OCI-LY1 (cell line): ENCODE measurements at regions not wholly inside any gene's neighbourhood (a gene's known extent, or its start where the extent isn't known, plus 50 kb on each side); places are given as distances from the start of the nearest gene placed in this dataset.

Source experiments
- H2AFZ ChIP-seq: fragments of 200-600 bp; sonication (generic), shearing (Covaris generic); 2 replicates; pipeline ENCODE4 v1.6.0; 2014; ENCODE audit warnings: antibody characterized with exemption, mild to moderate bottlenecking, low read length
- H3F3A ChIP-seq: fragments of 200-600 bp; sonication (generic), shearing (Covaris generic); 2 replicates; pipeline ENCODE4 v1.6.0; 2014; ENCODE audit warnings: mild to moderate bottlenecking, antibody characterized with exemption, low read length, moderate library complexity; ENCODE audit not compliant: insufficient read depth
- H3K27ac ChIP-seq: fragments of 200-600 bp; sonication (generic); 2 replicates; pipeline ENCODE4 v1.5.1; 2014; ENCODE audit warnings: low read length, mixed run types, mild to moderate bottlenecking, low read depth; ENCODE audit not compliant: poor library complexity, severe bottlenecking
- H3K27me3 ChIP-seq: fragments of 200-600 bp; sonication (generic); 2 replicates; pipeline ENCODE4 v1.6.0; 2014; ENCODE audit warnings: antibody characterized with exemption, mild to moderate bottlenecking, low read length, moderate library complexity; ENCODE audit not compliant: insufficient read depth
- H3K36me3 ChIP-seq: fragments of 200-600 bp; sonication (generic); 2 replicates; pipeline ENCODE4 v1.6.1; 2014; ENCODE audit warnings: mild to moderate bottlenecking, antibody characterized with exemption, low read length, moderate library complexity, mixed read lengths; ENCODE audit not compliant: insufficient read depth
- H3K4me1 ChIP-seq: fragments of 200-600 bp; sonication (generic); 2 replicates; pipeline ENCODE4 v1.5.1; 2014; ENCODE audit warnings: mild to moderate bottlenecking, low read length, moderate library complexity; ENCODE audit not compliant: insufficient read depth, severe bottlenecking
- H3K4me2 ChIP-seq: fragments of 200-600 bp; sonication (generic), shearing (Covaris generic); 2 replicates; pipeline ENCODE4 v1.6.1; 2014; ENCODE audit warnings: low read length
- H3K4me3 ChIP-seq: fragments of 200-600 bp; sonication (generic); 2 replicates; pipeline ENCODE4 v1.5.1; 2014; ENCODE audit warnings: low read length, low read depth, mild to moderate bottlenecking, mixed read lengths; ENCODE audit not compliant: poor library complexity, severe bottlenecking
- H3K79me2 ChIP-seq: fragments of 200-600 bp; shearing (Covaris generic); 2 replicates; pipeline ENCODE4 v1.6.1; 2016; ENCODE audit warnings: mixed run types, low read length, mixed read lengths; ENCODE audit not compliant: insufficient read depth
- H3K9ac ChIP-seq: fragments of 200-600 bp; sonication (generic), shearing (Covaris generic); 2 replicates; pipeline ENCODE4 v1.6.1; 2014; ENCODE audit warnings: mild to moderate bottlenecking, low read length, mixed read lengths
- H3K9me2 ChIP-seq: fragments of 200-600 bp; sonication (generic), shearing (Covaris generic); 2 replicates; pipeline ENCODE4 v1.6.1; 2014; ENCODE audit warnings: low read depth, mild to moderate bottlenecking, low read length, mixed read lengths
- H3K9me3 ChIP-seq: fragments of 200-600 bp; shearing (Covaris generic); 2 replicates; pipeline ENCODE4 v1.6.1; 2014; ENCODE audit warnings: low read length, mixed read lengths
- H4K20me1 ChIP-seq: fragments of 200-600 bp; sonication (generic), shearing (Covaris generic); 2 replicates; pipeline ENCODE4 v1.6.0; 2016; ENCODE audit warnings: mild to moderate bottlenecking, low read length; ENCODE audit not compliant: insufficient read depth
- CTCF ChIP-seq: fragments of 200-600 bp; sonication (generic), shearing (Covaris generic); IDR thresholded peaks from 2 replicates; pipeline ENCODE4 v1.5.1; 2017; ENCODE audit warnings: mild to moderate bottlenecking, antibody characterized with exemption, low read length, moderate library complexity, mixed read lengths
- EZH2 ChIP-seq: fragments of 200-600 bp; sonication (generic), shearing (Covaris generic); IDR thresholded peaks from 2 replicates; pipeline ENCODE4 v1.8.0; 2017; ENCODE audit warnings: borderline replicate concordance, mixed run types, mild to moderate bottlenecking, antibody characterized with exemption, low read length, moderate library complexity, mixed read lengths

DNA sequence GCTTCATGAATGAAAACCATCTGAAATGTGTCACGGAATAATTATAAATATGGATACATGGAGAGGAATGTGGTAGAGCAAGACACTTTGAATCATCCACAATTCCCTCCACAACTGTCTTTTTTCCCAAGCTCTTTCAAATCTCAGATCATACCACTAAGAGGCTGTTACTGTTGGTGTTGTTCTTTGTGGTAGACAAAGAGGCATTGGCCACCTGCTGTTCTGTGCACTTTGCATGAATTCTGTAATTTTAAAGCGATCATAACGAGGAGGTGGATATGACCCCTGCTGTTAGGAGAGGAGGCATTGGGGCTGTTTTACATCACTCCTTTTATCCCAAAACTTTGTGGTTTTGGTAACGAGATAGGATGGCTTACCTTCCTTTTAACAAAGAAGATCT, 141.2 kb upstream of the KLF6 start:
- no peaks in the 10 kb centered on the region for H3K36me3 ChIP-seq
- no peaks in the 10 kb centered on the region for H3K27me3 ChIP-seq
- TF ChIP-seq CTCF (no peak), EZH2 (no peak)
- no peak overlapping the region for H3K4me2 ChIP-seq
- H3F3A ChIP-seq, result no peaks in the 10 kb centered on the region
- H2AFZ ChIP-seq, result no peak overlapping the region
- H3K9me3 ChIP-seq, result no peaks in the 10 kb centered on the region
- H3K79me2 ChIP-seq, result no peaks in the 10 kb centered on the region
- no peak overlapping the region for H3K9ac ChIP-seq
- H3K4me1 ChIP-seq, result no peaks in the 10 kb centered on the region
- H4K20me1 ChIP-seq, result no peaks in the 10 kb centered on the region
- no peaks in the 10 kb centered on the region for H3K9me2 ChIP-seq
- H3K4me3 ChIP-seq, result no peak overlapping the region
- H3K27ac ChIP-seq, result no peak overlapping the region

DNA sequence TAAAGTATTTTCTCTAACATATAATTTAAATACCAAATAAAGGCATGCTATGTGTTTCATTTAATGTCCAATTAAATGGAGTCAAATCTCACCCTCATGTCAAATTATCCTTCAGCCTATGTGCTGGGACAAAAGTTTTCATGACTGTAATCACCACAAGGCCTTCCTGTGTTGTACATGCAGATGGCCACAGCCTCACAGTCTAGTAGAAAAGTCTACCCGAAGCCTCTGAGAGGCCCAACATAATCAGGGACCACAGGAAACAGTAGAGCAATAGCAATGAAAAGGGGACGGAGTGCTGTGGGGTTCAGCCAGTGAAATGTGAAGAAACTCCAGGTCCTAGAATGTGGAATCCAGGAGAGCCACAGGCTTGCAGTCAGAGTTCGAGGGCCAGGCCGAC, 140.2 kb upstream of the KLF6 start:
- H3K27ac ChIP-seq, result no peak overlapping the region
- no peak overlapping the region for H3K9ac ChIP-seq
- no peaks in the 10 kb centered on the region for H3K79me2 ChIP-seq
- no peaks in the 10 kb centered on the region for H4K20me1 ChIP-seq
- no peaks in the 10 kb centered on the region for H3K4me1 ChIP-seq
- TF ChIP-seq EZH2 (no peak), CTCF (no peak)
- H2AFZ ChIP-seq, result no peak overlapping the region
- H3K27me3 ChIP-seq, result no peaks in the 10 kb centered on the region
- no peaks in the 10 kb centered on the region for H3K36me3 ChIP-seq
- no peak overlapping the region for H3K4me3 ChIP-seq
- no peaks in the 10 kb centered on the region for H3K9me2 ChIP-seq
- H3K4me2 ChIP-seq, result no peak overlapping the region
- no peaks in the 10 kb centered on the region for H3K9me3 ChIP-seq
- no peaks in the 10 kb centered on the region for H3F3A ChIP-seq

DNA sequence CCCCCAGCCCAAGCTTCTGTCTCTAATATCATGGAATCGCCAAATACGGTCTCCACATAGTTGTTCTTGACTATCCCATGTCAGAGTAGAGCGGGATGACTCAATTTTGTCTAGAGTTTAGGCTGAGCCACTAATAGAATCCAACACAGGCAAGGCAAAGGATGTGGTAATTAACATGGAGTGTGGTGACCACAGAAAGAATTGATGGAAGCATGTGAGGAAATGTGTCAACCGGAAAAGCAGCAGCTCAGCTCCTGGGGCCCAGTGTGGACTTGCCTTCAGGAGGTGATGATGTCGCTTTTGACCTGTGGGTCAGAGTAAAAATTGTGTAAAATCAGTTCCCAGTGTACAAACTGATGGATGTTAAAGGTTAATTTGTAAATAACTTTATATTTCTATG, 139.3 kb upstream of the KLF6 start:
- H3K27ac ChIP-seq, result no peak overlapping the region
- no peak for TF ChIP-seq EZH2
- TF ChIP-seq CTCF, result no peak
- H3K4me2 ChIP-seq, result no peak overlapping the region
- no peaks in the 10 kb centered on the region for H4K20me1 ChIP-seq
- no peak overlapping the region for H3K9ac ChIP-seq
- no peaks in the 10 kb centered on the region for H3F3A ChIP-seq
- no peak overlapping the region for H2AFZ ChIP-seq
- no peaks in the 10 kb centered on the region for H3K36me3 ChIP-seq
- H3K9me2 ChIP-seq, result no peaks in the 10 kb centered on the region
- H3K9me3 ChIP-seq, result no peaks in the 10 kb centered on the region
- no peaks in the 10 kb centered on the region for H3K27me3 ChIP-seq
- no peaks in the 10 kb centered on the region for H3K79me2 ChIP-seq
- H3K4me1 ChIP-seq, result no peaks in the 10 kb centered on the region
- no peak overlapping the region for H3K4me3 ChIP-seq
